ENCODE measurements at regions not wholly inside any gene's neighbourhood (a gene's known extent, or its start where the extent isn't known, plus 50 kb on each side); places are given as distances from the start of the nearest gene placed in this dataset.

DNA sequence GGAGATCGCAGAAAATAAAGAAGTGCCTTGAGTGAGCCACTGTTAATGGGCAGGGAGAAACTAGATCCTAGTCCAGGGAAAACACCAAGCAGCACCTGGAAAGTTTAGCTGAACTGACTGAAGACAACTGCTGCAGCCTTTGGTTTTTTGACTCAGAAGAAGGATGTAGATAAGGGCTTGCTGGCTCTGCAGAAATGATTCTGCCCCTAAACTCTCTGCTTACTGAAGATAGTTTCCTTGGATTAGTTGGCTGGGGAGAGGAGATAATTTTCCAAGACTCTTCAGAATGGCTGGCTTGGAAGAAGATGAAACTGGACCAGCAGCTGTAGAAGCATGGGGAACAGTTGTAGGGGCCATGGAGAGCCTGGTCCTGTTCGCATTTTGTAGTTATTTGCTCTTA lies 471.8 kb downstream of the KDM4C start:
- FAIRE-seq, result no peak

DNA sequence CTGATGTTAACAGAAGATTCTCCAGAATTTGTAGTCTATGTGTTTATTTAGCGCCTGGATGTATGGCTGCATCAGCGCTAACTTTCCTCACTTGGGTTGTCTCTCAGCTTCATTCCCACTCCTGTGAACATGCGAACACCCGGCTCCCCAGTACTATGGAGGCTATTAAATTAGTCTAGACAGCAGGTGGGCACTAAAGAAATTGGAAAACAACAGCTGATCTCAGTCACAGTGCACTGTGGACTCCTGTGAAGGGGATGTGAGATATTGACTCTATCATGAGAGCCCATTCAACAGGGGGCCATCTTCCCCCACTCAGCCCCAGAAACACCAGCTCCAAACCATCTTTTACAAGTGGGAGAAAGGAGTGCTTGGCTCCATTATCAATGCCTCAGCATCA lies 471.0 kb downstream of the KDM4C start:
- no peak for FAIRE-seq

DNA sequence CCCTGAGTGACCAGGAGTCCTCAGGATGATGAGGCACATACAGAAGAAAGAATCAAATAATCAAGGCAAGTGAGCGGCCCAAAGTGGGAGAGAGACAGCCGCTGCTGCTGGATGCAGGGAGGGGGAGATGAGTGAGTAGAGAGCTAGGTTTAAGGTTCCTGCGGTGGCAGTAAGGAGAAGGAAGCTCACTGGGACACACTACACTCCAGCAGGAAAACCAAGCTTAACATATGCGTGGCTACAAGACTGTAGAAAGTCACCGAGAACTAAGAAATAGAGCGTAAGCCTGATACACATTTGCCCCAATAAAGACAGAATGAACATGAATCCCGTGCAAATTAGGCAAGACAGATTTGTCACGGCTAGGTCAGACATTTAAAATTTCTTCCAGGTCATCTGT lies 470.2 kb downstream of the KDM4C start:
- FAIRE-seq, result no peak

DNA sequence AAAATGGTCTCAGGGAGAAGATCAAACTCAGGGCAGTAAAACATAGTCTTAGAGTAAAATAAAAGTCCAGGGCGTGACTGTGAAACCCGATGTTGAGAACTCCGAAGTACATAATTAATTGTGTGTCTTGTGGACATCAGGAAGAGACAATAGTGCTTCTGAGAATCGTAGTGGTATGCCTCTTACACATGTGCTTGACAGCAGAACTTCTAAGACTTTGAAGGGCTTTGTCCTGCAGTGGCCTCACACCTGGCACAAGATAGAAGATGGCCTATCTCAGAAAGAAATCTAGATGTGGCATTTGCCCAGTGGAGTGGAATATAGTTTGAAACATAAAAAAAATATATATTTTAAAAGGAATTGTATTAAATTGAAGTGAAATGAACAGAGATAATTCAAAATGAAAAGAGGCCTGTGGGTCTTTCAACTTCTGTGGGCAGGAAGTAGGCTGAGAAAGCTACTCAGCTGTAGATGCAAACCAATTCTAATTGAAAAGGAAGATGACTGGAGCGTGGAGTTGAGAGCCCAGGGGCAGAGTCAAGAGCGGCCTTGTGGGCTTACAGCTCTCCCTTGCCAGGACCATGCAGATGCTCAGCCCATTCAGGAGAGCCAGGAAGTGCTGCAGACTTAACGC lies 468.4 kb downstream of the KDM4C start:
- no peak for FAIRE-seq

Data from G401.6 (cell line).